ENCODE measurements at regions not wholly inside any gene's neighbourhood (a gene's known extent, or its start where the extent isn't known, plus 50 kb on each side); places are given as distances from the start of the nearest gene placed in this dataset.

DNA sequence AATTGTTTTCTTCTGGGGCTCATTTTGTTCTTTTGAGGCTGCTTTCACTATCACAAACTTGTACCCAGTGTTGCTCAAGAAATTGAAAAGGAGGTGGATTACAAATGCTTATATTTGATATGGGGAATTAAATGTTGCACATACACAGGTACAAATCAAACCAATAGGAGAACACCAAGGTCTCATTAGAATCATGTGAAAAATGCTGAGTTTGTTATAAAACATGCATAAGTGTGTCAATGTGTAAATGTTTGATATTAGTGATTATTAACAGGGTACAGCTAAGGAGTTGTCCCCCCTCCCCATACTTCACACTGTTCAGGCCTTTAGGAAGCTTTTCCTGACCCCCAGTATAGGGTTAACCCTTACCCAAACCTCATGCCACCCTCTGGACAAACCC lies 971.2 kb upstream of the SEL1L start (continued):
- TF ChIP-seq, protein P1, sequence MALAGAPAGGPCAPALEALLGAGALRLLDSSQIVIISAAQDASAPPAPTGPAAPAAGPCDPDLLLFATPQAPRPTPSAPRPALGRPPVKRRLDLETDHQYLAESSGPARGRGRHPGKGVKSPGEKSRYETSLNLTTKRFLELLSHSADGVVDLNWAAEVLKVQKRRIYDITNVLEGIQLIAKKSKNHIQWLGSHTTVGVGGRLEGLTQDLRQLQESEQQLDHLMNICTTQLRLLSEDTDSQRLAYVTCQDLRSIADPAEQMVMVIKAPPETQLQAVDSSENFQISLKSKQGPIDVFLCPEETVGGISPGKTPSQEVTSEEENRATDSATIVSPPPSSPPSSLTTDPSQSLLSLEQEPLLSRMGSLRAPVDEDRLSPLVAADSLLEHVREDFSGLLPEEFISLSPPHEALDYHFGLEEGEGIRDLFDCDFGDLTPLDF (CRISPR knock-in tag; IDR thresholded peaks at IDR 0.05), result no peak

DNA sequence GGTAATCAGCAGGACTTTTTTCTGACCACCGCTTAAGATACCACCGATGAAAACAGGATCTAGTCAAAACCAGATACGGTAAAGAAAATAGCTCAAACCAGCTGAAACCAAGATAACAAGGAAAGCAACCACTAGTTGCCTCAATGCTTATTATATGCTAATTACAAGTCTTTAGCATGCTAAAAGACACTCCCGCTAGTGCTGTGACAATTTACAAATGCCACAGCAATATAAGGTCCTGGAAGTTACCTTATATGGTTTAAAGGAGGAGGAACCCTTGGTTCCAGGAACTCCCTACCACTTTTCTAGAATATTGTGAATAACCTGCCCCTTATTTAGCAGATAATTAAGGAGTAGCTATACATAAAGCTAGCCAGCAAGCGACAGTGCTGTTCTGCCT lies 976.4 kb upstream of the SEL1L start:
- TF ChIP-seq, protein P2, sequence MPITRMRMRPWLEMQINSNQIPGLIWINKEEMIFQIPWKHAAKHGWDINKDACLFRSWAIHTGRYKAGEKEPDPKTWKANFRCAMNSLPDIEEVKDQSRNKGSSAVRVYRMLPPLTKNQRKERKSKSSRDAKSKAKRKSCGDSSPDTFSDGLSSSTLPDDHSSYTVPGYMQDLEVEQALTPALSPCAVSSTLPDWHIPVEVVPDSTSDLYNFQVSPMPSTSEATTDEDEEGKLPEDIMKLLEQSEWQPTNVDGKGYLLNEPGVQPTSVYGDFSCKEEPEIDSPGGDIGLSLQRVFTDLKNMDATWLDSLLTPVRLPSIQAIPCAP (CRISPR knock-in tag; IDR thresholded peaks at IDR 0.05), result no peak
- TF ChIP-seq RELA (CRISPR knock-in tag; IDR thresholded peaks at IDR 0.05; ENCODE audit: borderline replicate concordance) (no peak), ZNF232 (CRISPR knock-in tag; IDR thresholded peaks at IDR 0.05) (no peak)
- Mint-ChIP-seq H3K27me3 (ENCODE audit: low read depth) (no peaks in the 10 kb centered on the region), H3K36me3 (peaks cover 13% of the 10 kb centered on the region), H3K9me3 (peaks cover 24% of the 10 kb centered on the region), H3K4me3 (no peak overlapping the region), H3K4me1 (peaks cover 10% of the 10 kb centered on the region), H3K27ac (peak overlapping the region; percentile 49; the same call in 1 of the 2 replicates)
- ATAC-seq, result peak; percentile 96
- ChIA-PET CTCF (no interaction called here), POLR2A (no interaction called here)
- DNase-seq (ENCODE audit: low spot score), result no peak

DNA sequence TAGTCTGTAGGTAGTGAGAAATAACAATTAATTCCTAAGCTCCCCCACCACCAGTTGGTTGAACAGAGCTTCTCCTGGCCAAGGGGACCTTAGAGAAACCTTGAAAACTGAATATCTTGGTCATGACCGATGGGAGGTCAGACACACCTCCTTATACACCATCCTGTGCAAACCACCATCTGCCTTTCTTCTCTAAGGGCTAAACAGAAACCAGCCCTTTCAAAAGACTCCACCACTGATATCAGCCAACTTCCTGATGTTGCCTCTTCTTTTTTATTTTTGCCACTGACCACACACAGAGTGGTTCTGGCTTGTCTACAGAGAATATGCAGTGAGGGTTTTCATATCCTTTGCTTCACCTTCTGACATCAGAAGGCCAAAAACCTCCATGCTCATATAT lies 977.7 kb upstream of the SEL1L start:
- H3K4me1 Mint-ChIP-seq, result peaks cover 10% of the 10 kb centered on the region
- H3K36me3 Mint-ChIP-seq, result peaks cover 13% of the 10 kb centered on the region
- H3K27me3 Mint-ChIP-seq (ENCODE audit: low read depth), result no peaks in the 10 kb centered on the region
- TF ChIP-seq NFE2L1 (CRISPR knock-in tag; IDR thresholded peaks at IDR 0.05) (no peak), JAZF1 (CRISPR knock-in tag; IDR thresholded peaks at IDR 0.05) (no peak), ZNF232 (CRISPR knock-in tag; IDR thresholded peaks at IDR 0.05) (no peak), SMAD3 (CRISPR knock-in tag; IDR thresholded peaks at IDR 0.05; ENCODE audit: borderline replicate concordance) (no peak), RORB (CRISPR knock-in tag; IDR thresholded peaks at IDR 0.05) (no peak), TP53 (CRISPR knock-in tag; IDR thresholded peaks at IDR 0.05) (no peak), ZBTB21 (CRISPR knock-in tag; IDR thresholded peaks at IDR 0.05; ENCODE audit: borderline replicate concordance) (no peak), HMGA2 (CRISPR knock-in tag; IDR thresholded peaks at IDR 0.05) (no peak)
- TF ChIP-seq, protein P3, sequence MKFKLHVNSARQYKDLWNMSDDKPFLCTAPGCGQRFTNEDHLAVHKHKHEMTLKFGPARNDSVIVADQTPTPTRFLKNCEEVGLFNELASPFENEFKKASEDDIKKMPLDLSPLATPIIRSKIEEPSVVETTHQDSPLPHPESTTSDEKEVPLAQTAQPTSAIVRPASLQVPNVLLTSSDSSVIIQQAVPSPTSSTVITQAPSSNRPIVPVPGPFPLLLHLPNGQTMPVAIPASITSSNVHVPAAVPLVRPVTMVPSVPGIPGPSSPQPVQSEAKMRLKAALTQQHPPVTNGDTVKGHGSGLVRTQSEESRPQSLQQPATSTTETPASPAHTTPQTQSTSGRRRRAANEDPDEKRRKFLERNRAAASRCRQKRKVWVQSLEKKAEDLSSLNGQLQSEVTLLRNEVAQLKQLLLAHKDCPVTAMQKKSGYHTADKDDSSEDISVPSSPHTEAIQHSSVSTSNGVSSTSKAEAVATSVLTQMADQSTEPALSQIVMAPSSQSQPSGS (CRISPR knock-in tag; IDR thresholded peaks at IDR 0.05; ENCODE audit: borderline replicate concordance, low read depth), result no peak
- TF ChIP-seq, protein P1 (CRISPR knock-in tag; IDR thresholded peaks at IDR 0.05), result no peak
- TF ChIP-seq, protein P4, sequence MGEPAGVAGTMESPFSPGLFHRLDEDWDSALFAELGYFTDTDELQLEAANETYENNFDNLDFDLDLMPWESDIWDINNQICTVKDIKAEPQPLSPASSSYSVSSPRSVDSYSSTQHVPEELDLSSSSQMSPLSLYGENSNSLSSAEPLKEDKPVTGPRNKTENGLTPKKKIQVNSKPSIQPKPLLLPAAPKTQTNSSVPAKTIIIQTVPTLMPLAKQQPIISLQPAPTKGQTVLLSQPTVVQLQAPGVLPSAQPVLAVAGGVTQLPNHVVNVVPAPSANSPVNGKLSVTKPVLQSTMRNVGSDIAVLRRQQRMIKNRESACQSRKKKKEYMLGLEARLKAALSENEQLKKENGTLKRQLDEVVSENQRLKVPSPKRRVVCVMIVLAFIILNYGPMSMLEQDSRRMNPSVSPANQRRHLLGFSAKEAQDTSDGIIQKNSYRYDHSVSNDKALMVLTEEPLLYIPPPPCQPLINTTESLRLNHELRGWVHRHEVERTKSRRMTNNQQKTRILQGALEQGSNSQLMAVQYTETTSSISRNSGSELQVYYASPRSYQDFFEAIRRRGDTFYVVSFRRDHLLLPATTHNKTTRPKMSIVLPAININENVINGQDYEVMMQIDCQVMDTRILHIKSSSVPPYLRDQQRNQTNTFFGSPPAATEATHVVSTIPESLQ (CRISPR knock-in tag; IDR thresholded peaks at IDR 0.05), result no peak
- TF ChIP-seq, protein P5, sequence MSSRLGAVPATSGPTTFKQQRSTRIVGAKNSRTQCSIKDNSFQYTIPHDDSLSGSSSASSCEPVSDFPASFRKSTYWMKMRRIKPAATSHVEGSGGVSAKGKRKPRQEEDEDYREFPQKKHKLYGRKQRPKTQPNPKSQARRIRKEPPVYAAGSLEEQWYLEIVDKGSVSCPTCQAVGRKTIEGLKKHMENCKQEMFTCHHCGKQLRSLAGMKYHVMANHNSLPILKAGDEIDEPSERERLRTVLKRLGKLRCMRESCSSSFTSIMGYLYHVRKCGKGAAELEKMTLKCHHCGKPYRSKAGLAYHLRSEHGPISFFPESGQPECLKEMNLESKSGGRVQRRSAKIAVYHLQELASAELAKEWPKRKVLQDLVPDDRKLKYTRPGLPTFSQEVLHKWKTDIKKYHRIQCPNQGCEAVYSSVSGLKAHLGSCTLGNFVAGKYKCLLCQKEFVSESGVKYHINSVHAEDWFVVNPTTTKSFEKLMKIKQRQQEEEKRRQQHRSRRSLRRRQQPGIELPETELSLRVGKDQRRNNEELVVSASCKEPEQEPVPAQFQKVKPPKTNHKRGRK (CRISPR knock-in tag; IDR thresholded peaks at IDR 0.05; ENCODE audit: borderline replicate concordance), result no peak
- no peak overlapping the region for H3K4me3 Mint-ChIP-seq
- POLR2A ChIA-PET, result no interaction called here
- CTCF ChIA-PET, result no interaction called here
- ATAC-seq, result no peak
- peaks cover 22% of the 10 kb centered on the region for H3K9me3 Mint-ChIP-seq
- DNase-seq (ENCODE audit: low spot score), result no peak
- H3K27ac Mint-ChIP-seq, result no peak overlapping the region

Data from WTC11 (cell line).